GM23248 (cell line): ENCODE measurements at regions not wholly inside any gene's neighbourhood (a gene's known extent, or its start where the extent isn't known, plus 50 kb on each side); places are given as distances from the start of the nearest gene placed in this dataset.
A peak's percentile ranks its signal among the peaks of the same experiment; 100 is the strongest.

Experiments
- DNase-seq: peaks from one replicate; pipeline ENCODE4 v3.0.0-alpha.2; 2015
- H2AFZ ChIP-seq: fragments of 200-600 bp; sonication (generic); 2 replicates; pipeline ENCODE4 v1.6.1; 2016; ENCODE audit warnings: antibody characterized with exemption
- H3F3A ChIP-seq: fragments of 200-600 bp; sonication (generic); 2 replicates; pipeline ENCODE4 v1.6.1; 2016; ENCODE audit warnings: mild to moderate bottlenecking, antibody characterized with exemption, mixed run types; ENCODE audit not compliant: insufficient read depth
- H3K27ac ChIP-seq: fragments of 200-600 bp; sonication (generic); 2 replicates; pipeline ENCODE4 v1.5.1; 2016; ENCODE audit warnings: mild to moderate bottlenecking
- H3K27me3 ChIP-seq: fragments of 200-600 bp; sonication (generic); replicated peaks from 2 replicates; pipeline ENCODE4 v1.6.1; 2016; ENCODE audit warnings: mild to moderate bottlenecking; ENCODE audit not compliant: insufficient read depth
- H3K36me3 ChIP-seq: fragments of 200-600 bp; sonication (generic); 2 replicates; pipeline ENCODE4 v1.6.1; 2016; ENCODE audit warnings: low read depth, mild to moderate bottlenecking
- H3K4me1 ChIP-seq: fragments of 200-600 bp; sonication (generic); 2 replicates; pipeline ENCODE4 v1.6.1; 2016; ENCODE audit warnings: mild to moderate bottlenecking; ENCODE audit not compliant: insufficient read depth
- H3K4me2 ChIP-seq: fragments of 200-600 bp; sonication (generic); one replicate; pipeline ENCODE4 v1.6.1; 2016; ENCODE audit warnings: mild to moderate bottlenecking; ENCODE audit not compliant: unreplicated experiment
- H3K4me3 ChIP-seq: fragments of 200-600 bp; sonication (generic); 2 replicates; pipeline ENCODE4 v1.5.1; 2016; ENCODE audit warnings: mild to moderate bottlenecking
- H3K79me2 ChIP-seq: fragments of 200-600 bp; sonication (generic); 2 replicates; pipeline ENCODE4 v1.6.1; 2016; ENCODE audit warnings: mild to moderate bottlenecking; ENCODE audit not compliant: insufficient read depth
- H3K9ac ChIP-seq: fragments of 200-600 bp; sonication (generic); 2 replicates; pipeline ENCODE4 v1.6.1; 2016; ENCODE audit warnings: mild to moderate bottlenecking
- H3K9me2 ChIP-seq: fragments of 200-600 bp; sonication (generic); 2 replicates; pipeline ENCODE4 v1.6.1; 2016; ENCODE audit warnings: mixed run types, mild to moderate bottlenecking, moderate library complexity; ENCODE audit not compliant: insufficient read depth
- H3K9me3 ChIP-seq: fragments of 200-600 bp; sonication (generic); one replicate; pipeline ENCODE4 v1.6.1; 2017; ENCODE audit warnings: low read depth
- H4K20me1 ChIP-seq: fragments of 200-600 bp; sonication (generic); 2 replicates; pipeline ENCODE4 v1.6.0; 2016; ENCODE audit not compliant: insufficient read depth
- EZH2 ChIP-seq: fragments of 200-600 bp; sonication (generic); IDR thresholded peaks from 2 replicates; pipeline ENCODE4 v1.6.1; 2018; ENCODE audit warnings: antibody characterized with exemption, mild to moderate bottlenecking; ENCODE audit not compliant: insufficient read depth, poor library complexity, severe bottlenecking
- EZH2phosphoT487 ChIP-seq: fragments of 200-600 bp; sonication (generic); IDR thresholded peaks from 2 replicates; pipeline ENCODE4 v1.6.1; 2018; ENCODE audit warnings: antibody characterized with exemption, moderate library complexity, mild to moderate bottlenecking, low read depth; ENCODE audit not compliant: insufficient read depth
- WGBS, 2 experiments: methylation state at CpG; one replicate each; pipeline ENCODE4 v1.1.6; 2015 to 2017; ENCODE audit warnings: low lambda C conversion rate in 2 of 2, low coverage in 1 of 2; ENCODE audit errors: missing lambda C conversion rate in 2 of 2; 5-methylcytosine and 5-hydroxymethylcytosine counted together
- in situ Hi-C: fragments of 300-500 bp; cut with MboI; formaldehyde crosslinking; loops from 2 replicates; pipeline ENCODE4 v1.15.0; 2020

- H2AFZ ChIP-seq: no peak overlapping the region
- H3K36me3 ChIP-seq: no peaks in the 10 kb centered on the region
- DNase-seq: peak; percentile 9
- H3F3A ChIP-seq: no peaks in the 10 kb centered on the region
- H3K9me2 ChIP-seq: no peaks in the 10 kb centered on the region
- no peak overlapping the region for H3K4me3 ChIP-seq
- peaks cover 4% of the 10 kb centered on the region; the same call in 1 of the 2 replicates for H3K79me2 ChIP-seq
- H4K20me1 ChIP-seq: no peaks in the 10 kb centered on the region; the same call in 1 of the 2 replicates
- H3K27me3 ChIP-seq: no peaks in the 10 kb centered on the region
- in situ Hi-C loops: no loop called here
- H3K9ac ChIP-seq: no peak overlapping the region
- whole genome bisulfite sequencing, 2 experiments: 88 to 98% methylated on average over 3 of the region's 3 CpGs
- H3K4me2 ChIP-seq: no peak overlapping the region
- no peak for TF ChIP-seq EZH2
- TF ChIP-seq EZH2phosphoT487: no peak
- no peaks in the 10 kb centered on the region for H3K4me1 ChIP-seq
- H3K27ac ChIP-seq: no peak overlapping the region
- H3K9me3 ChIP-seq: no peaks in the 10 kb centered on the region
Observed at GRCh38 chr19:27748551-27749152, 1464.3 kb downstream of the UQCRFS1 start.

- H4K20me1 ChIP-seq: no peaks in the 10 kb centered on the region; the same call in 1 of the 2 replicates
- no peaks in the 10 kb centered on the region for H3K27me3 ChIP-seq
- no peak overlapping the region for H3K4me2 ChIP-seq
- peaks cover 4% of the 10 kb centered on the region; the same call in 1 of the 2 replicates for H3K79me2 ChIP-seq
- H3K9me2 ChIP-seq: no peaks in the 10 kb centered on the region
- TF ChIP-seq EZH2 (no peak), EZH2phosphoT487 (no peak)
- WGBS, 2 experiments: 47 to 51% methylated on average over 28 of the region's 28 CpGs
- H3K27ac ChIP-seq: no peak overlapping the region
- in situ Hi-C loops: no loop called here
- no peaks in the 10 kb centered on the region for H3F3A ChIP-seq
- peak; percentile 15 for DNase-seq
- H3K4me3 ChIP-seq: no peak overlapping the region
- no peaks in the 10 kb centered on the region for H3K36me3 ChIP-seq
- no peak overlapping the region for H2AFZ ChIP-seq
- no peaks in the 10 kb centered on the region for H3K9me3 ChIP-seq
- H3K4me1 ChIP-seq: no peaks in the 10 kb centered on the region
- no peak overlapping the region for H3K9ac ChIP-seq
Observed at GRCh38 chr19:27746691-27747380, 1466.1 kb downstream of the UQCRFS1 start.

- H3K27ac ChIP-seq: no peak overlapping the region
- in situ Hi-C loops: no loop called here
- H3K9me2 ChIP-seq: no peaks in the 10 kb centered on the region
- no peaks in the 10 kb centered on the region for H3K36me3 ChIP-seq
- no peaks in the 10 kb centered on the region for H3F3A ChIP-seq
- no peaks in the 10 kb centered on the region for H3K9me3 ChIP-seq
- H3K79me2 ChIP-seq: peaks cover 4% of the 10 kb centered on the region; the same call in 1 of the 2 replicates
- no peak overlapping the region for H3K4me3 ChIP-seq
- no peak for TF ChIP-seq EZH2phosphoT487
- no peak for TF ChIP-seq EZH2
- no peaks in the 10 kb centered on the region for H3K4me1 ChIP-seq
- H3K27me3 ChIP-seq: no peaks in the 10 kb centered on the region
- DNase-seq: no peak
- 88 to 89% methylated on average over 11 of the region's 11 CpGs for WGBS, 2 experiments
- no peak overlapping the region for H3K9ac ChIP-seq
- H3K4me2 ChIP-seq: no peak overlapping the region
- no peak overlapping the region for H2AFZ ChIP-seq
- H4K20me1 ChIP-seq: no peaks in the 10 kb centered on the region; the same call in 1 of the 2 replicates
Observed at GRCh38 chr19:27745978-27746542, 1466.9 kb downstream of the UQCRFS1 start.

GRCh38 chr19:27744926-27745768, 1467.8 kb downstream of the UQCRFS1 start:
- Histone ChIP-seq H3K4me3 (no peak overlapping the region), H3K79me2 (peaks cover 4% of the 10 kb centered on the region; the same call in 1 of the 2 replicates), H3K4me1 (no peaks in the 10 kb centered on the region), H3F3A (no peaks in the 10 kb centered on the region), H3K27ac (no peak overlapping the region), H3K36me3 (no peaks in the 10 kb centered on the region), H2AFZ (no peak overlapping the region), H4K20me1 (no peaks in the 10 kb centered on the region; the same call in 1 of the 2 replicates), H3K4me2 (no peak overlapping the region), H3K9me2 (no peaks in the 10 kb centered on the region), H3K9ac (no peak overlapping the region), H3K9me3 (no peaks in the 10 kb centered on the region), H3K27me3 (no peaks in the 10 kb centered on the region)
- in situ Hi-C loops: no loop called here
- no peak for TF ChIP-seq EZH2phosphoT487
- TF ChIP-seq EZH2: no peak
- DNase-seq: no peak
- 71 to 74% methylated on average over 10 of the region's 10 CpGs for WGBS, 2 experiments
